IPS DF 6.9 (cell line): ENCODE measurements at regions not wholly inside any gene's neighbourhood (a gene's known extent, or its start where the extent isn't known, plus 50 kb on each side); places are given as distances from the start of the nearest gene placed in this dataset.
"Not testable (repeated sequence)": the region's sequence is repeated elsewhere in the genome, so short reads cannot be mapped to it uniquely, and the experiment has no call there.

Experiments
- DNase-seq: peaks from one replicate; pipeline ENCODE4 v3.0.0-alpha.2; 2013; ENCODE audit warnings: low read depth, low spot score
- H3K27ac ChIP-seq: one replicate; pipeline ENCODE4 v1.5.1; 2013; ENCODE audit warnings: low read length, control low read depth
- H3K27me3 ChIP-seq: 2 replicates; pipeline ENCODE4 v1.6.1; 2013; ENCODE audit warnings: mild to moderate bottlenecking, low read length; ENCODE audit not compliant: control insufficient read depth, insufficient read depth
- H3K36me3 ChIP-seq: 2 replicates; pipeline ENCODE4 v1.6.1; 2013; ENCODE audit warnings: low read length; ENCODE audit not compliant: control insufficient read depth, insufficient read depth
- H3K4me1 ChIP-seq: 2 replicates; pipeline ENCODE4 v1.6.1; 2013; ENCODE audit warnings: low read length; ENCODE audit not compliant: control insufficient read depth, insufficient read depth
- H3K4me3 ChIP-seq: 2 replicates; pipeline ENCODE4 v1.5.1; 2013; ENCODE audit warnings: mild to moderate bottlenecking, low read length
- H3K9me3 ChIP-seq: 2 replicates; pipeline ENCODE4 v1.6.1; 2013; ENCODE audit warnings: low read length, inconsistent platforms; ENCODE audit not compliant: control insufficient read depth, insufficient read depth
- WGBS: extraction: QIAGEN DNeasy Blood & Tissue Kit; methylation state at CpG from one replicate; pipeline ENCODE4 v1.1.7; 2013; ENCODE audit warnings: mixed read lengths, missing lambda C conversion rate; ENCODE audit not compliant: insufficient read length, insufficient coverage; 5-methylcytosine and 5-hydroxymethylcytosine counted together

- no peak for DNase-seq
- no peak overlapping the region for H3K4me3 ChIP-seq
- no CpG with 5 or more reads among the region's 5 CpGs for WGBS
- no peaks in the 10 kb centered on the region for H3K36me3 ChIP-seq
- no peaks in the 10 kb centered on the region for H3K4me1 ChIP-seq
- peaks cover 2% of the 10 kb centered on the region for H3K9me3 ChIP-seq
- no peak overlapping the region for H3K27ac ChIP-seq
- H3K27me3 ChIP-seq, result no peaks in the 10 kb centered on the region
These were observed 213.6 kb upstream of the FOXK1 start for GRCh38 chr7:4468320-4469102.

GRCh38 chr7:4470246-4470645 lies 211.8 kb upstream of the FOXK1 start:
- H3K4me3 ChIP-seq, result no peak overlapping the region
- no peaks in the 10 kb centered on the region for H3K4me1 ChIP-seq
- H3K36me3 ChIP-seq, result no peaks in the 10 kb centered on the region
- no peak for DNase-seq
- no peak overlapping the region for H3K27ac ChIP-seq
- H3K27me3 ChIP-seq, result no peaks in the 10 kb centered on the region
- H3K9me3 ChIP-seq, result peaks cover 1% of the 10 kb centered on the region
- no CpG with 5 or more reads among the region's 7 CpGs for WGBS

DNA sequence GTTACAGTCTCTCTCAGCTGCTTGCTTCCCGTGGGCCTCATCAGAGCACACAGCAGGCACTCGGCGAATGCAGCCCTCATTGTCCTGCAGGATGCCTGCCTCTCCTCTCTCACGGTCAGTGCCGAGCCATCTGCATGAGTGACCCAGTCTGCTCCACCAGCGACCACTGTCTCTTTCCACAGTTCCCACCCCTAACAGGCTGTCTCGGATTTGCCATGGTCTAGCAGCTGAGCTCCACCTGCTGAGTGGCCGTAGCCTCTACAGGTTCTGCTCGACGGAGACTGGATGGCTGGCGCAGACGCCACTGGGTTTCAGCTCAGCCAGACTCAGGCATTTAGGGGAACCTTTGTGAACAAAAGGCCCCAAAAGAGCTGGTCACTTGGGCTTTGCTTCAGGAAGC lies 209.4 kb upstream of the FOXK1 start:
- Histone ChIP-seq H3K9me3 (no peaks in the 10 kb centered on the region), H3K27ac (no peak overlapping the region), H3K36me3 (no peaks in the 10 kb centered on the region), H3K4me1 (no peaks in the 10 kb centered on the region), H3K27me3 (no peaks in the 10 kb centered on the region), H3K4me3 (no peak overlapping the region)
- no peak for DNase-seq
- WGBS, result no CpG with 5 or more reads among the region's 12 CpGs

DNA sequence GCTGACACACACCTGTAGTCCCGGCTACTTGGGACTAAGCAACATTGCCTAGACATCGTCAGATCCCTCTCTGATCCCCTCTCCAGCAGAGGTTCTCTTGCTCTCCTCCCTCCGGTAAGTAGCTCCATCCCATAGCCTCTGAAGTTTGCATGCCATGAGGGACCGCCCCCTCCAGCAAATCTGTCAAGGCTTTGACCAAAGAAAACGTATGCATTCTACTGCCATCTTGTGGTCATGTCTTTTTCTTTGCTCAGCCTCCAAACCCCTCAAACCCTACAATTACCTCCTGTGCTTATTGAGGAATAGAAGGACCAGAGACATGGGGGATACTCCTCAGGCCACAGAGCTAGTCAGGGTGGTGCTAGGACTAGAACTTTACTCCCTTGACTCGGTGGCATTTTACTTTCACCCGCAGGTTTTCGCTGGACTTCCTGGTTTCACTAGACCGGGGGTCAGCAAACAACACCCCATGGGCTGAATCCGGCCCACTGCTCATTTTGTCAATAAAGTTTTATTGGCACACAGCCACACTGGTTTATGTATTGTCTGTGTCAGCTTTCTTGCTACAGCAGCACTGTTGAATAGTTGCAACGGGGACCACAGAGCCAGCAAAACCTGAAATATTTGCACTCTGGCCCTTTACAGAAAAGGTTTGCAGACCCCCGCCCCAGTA lies 202.6 kb upstream of the FOXK1 start:
- no peaks in the 10 kb centered on the region for H3K36me3 ChIP-seq
- no peak overlapping the region for H3K4me3 ChIP-seq
- H3K4me1 ChIP-seq, result no peaks in the 10 kb centered on the region
- no peaks in the 10 kb centered on the region for H3K27me3 ChIP-seq
- H3K27ac ChIP-seq, result no peak overlapping the region
- DNase-seq, result peak; percentile 61
- H3K9me3 ChIP-seq, result no peaks in the 10 kb centered on the region; the same call in 1 of the 2 replicates
- WGBS, result no CpG with 5 or more reads among the region's 12 CpGs

- WGBS, result no CpG with 5 or more reads among the region's 11 CpGs
- not testable (repeated sequence) for H3K4me1 ChIP-seq, DNase-seq, H3K9me3 ChIP-seq, H3K4me3 ChIP-seq, H3K36me3 ChIP-seq, H3K27ac ChIP-seq, H3K27me3 ChIP-seq
These were observed 202.0 kb upstream of the FOXK1 start for GRCh38 chr7:4480131-4480530.

GRCh38 chr7:4483851-4484250 lies 198.2 kb upstream of the FOXK1 start:
- no peaks in the 10 kb centered on the region for H3K36me3 ChIP-seq
- no peak overlapping the region for H3K4me3 ChIP-seq
- no CpG with 5 or more reads among the region's 1 CpG for WGBS
- no peak overlapping the region for H3K27ac ChIP-seq
- no peak for DNase-seq
- no peaks in the 10 kb centered on the region for H3K27me3 ChIP-seq
- H3K4me1 ChIP-seq, result no peaks in the 10 kb centered on the region
- H3K9me3 ChIP-seq, result peaks cover 1% of the 10 kb centered on the region

DNA sequence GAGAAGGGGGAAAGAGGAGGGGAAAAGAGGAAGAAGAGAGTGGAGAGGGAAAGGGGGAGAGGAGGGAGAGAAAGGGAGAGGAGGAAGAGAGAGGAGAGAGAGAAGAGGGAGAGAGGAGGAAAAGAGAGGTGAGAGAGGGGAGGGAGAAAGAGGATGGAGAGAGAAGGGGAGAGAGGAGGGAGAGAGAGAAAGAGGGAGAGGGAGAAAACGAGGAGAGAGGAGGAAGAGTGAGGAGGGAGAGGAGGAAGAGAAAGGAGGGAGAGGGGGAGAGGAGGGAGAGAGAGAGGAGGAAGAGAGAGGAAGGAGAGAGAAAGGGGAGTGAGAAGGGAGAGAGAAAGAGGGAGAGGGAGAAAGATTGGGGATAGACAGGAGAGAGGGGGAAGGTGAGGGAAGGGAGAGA lies 197.6 kb upstream of the FOXK1 start:
- Histone ChIP-seq H3K4me3 (no peak overlapping the region), H3K27ac (no peak overlapping the region), H3K36me3 (no peaks in the 10 kb centered on the region), H3K9me3 (peaks cover 3% of the 10 kb centered on the region), H3K4me1 (no peaks in the 10 kb centered on the region), H3K27me3 (no peaks in the 10 kb centered on the region)
- DNase-seq, result no peak
- no CpG with 5 or more reads among the region's 1 CpG for WGBS

- no peak for DNase-seq
- H3K36me3 ChIP-seq, result no peaks in the 10 kb centered on the region
- WGBS, result no CpG with 5 or more reads among the region's 4 CpGs
These were observed 195.2 kb upstream of the FOXK1 start for GRCh38 chr7:4486907-4487306.

DNA sequence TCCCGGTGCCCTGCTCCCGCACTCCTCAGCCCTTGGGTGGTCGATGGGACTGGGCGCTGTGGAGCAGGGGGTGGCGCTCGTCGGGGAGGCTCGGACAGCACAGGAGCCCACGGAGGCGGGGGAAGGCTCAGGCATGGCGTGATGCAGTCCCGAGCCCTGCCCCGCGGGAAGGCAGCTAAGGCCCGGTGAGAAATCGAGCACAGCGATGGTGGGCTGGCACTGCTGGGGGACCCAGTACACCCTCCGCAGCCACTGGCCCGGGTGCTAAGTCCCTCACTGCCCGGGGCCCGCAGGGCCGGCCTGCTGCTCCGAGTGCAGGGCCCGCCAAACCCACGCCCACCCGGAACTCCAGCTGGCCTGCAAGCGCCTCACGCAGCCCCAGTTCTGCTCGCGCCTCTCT lies 185.2 kb upstream of the FOXK1 start:
- H3K36me3 ChIP-seq, H3K27ac ChIP-seq, DNase-seq, H3K4me3 ChIP-seq, H3K27me3 ChIP-seq, H3K9me3 ChIP-seq, H3K4me1 ChIP-seq: not testable (repeated sequence)
- no CpG with 5 or more reads among the region's 30 CpGs for WGBS

More at GRCh38 chr7:4486907-4487306, 195.2 kb upstream of the FOXK1 start:
- no peak overlapping the region for H3K4me3 ChIP-seq
- no peak overlapping the region for H3K27ac ChIP-seq
- no peaks in the 10 kb centered on the region for H3K27me3 ChIP-seq
- H3K9me3 ChIP-seq, result peaks cover 4% of the 10 kb centered on the region
- no peaks in the 10 kb centered on the region for H3K4me1 ChIP-seq

GRCh38 chr7:4500812-4501211 lies 181.3 kb upstream of the FOXK1 start:
- Histone ChIP-seq H3K27ac (no peak overlapping the region), H3K27me3 (no peaks in the 10 kb centered on the region), H3K36me3 (no peaks in the 10 kb centered on the region), H3K4me3 (no peak overlapping the region), H3K4me1 (no peaks in the 10 kb centered on the region), H3K9me3 (no peaks in the 10 kb centered on the region; the same call in 1 of the 2 replicates)
- no peak for DNase-seq
- WGBS, result no CpG with 5 or more reads among the region's 10 CpGs

DNA sequence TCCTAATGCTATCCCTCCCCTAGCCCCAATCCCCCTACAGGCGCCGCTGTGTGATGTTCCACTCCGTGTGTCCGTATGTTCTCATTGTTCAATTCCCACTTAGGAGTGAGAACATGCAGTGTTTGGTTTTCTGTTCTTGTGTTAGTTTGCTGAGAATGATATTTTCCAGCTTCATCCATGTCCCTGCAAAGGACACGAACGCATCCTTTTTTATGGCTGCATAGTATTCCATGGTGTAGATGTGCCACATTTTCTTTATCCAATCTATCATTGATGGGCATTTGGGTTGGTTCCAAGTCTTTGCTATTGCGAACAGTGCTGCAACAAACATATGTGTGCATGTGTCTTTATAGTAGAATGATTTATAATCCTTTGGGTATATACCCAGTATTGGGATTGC lies 174.2 kb upstream of the FOXK1 start:
- H3K4me3 ChIP-seq, DNase-seq: not testable (repeated sequence)
- WGBS, result no CpG with 5 or more reads among the region's 7 CpGs

More for the DNA sequence above, 174.2 kb upstream of the FOXK1 start:
- H3K9me3 ChIP-seq, H3K36me3 ChIP-seq, H3K4me1 ChIP-seq, H3K27me3 ChIP-seq, H3K27ac ChIP-seq: not testable (repeated sequence)
